Activated CD4-positive, alpha-beta T cell treated with anti-CD3 and anti-CD28 coated beads, Interleukin-2, amount 50 U/mL, for 24 hours (primary cell): ENCODE measurements at regions not wholly inside any gene's neighbourhood (a gene's known extent, or its start where the extent isn't known, plus 50 kb on each side); places are given as distances from the start of the nearest gene placed in this dataset.
"Not testable (repeated sequence)": the region's sequence is repeated elsewhere in the genome, so short reads cannot be mapped to it uniquely, and the experiment has no call there.

ENCODE experiments used
- DNase-seq, 2 donors: peaks; one replicate each; pipeline ENCODE4 v3.0.0-alpha.2; 2020; ENCODE audit warnings: low read depth in 1 of 2, low spot score in 1 of 2

DNA sequence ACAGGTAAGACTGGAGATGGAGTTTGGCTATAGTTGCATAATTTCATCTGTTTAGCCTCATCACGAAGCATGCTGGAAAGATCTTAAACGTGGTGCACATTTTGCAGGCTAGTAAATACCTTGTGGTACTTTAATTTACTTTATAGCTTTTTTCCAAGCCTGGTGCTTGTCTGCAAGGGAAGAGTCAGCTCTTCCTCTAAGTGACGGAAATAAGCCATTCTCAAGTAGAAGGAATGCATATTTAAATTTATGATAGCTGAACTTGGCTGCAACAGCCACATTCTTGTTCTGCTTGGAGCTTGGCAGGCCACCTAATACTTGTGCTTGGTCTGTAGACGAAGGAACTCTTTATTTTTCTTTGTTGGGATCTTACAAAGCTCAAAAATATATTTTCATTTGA is 188.0 kb upstream of the PIK3R1 start:
- no peak for DNase-seq

DNA sequence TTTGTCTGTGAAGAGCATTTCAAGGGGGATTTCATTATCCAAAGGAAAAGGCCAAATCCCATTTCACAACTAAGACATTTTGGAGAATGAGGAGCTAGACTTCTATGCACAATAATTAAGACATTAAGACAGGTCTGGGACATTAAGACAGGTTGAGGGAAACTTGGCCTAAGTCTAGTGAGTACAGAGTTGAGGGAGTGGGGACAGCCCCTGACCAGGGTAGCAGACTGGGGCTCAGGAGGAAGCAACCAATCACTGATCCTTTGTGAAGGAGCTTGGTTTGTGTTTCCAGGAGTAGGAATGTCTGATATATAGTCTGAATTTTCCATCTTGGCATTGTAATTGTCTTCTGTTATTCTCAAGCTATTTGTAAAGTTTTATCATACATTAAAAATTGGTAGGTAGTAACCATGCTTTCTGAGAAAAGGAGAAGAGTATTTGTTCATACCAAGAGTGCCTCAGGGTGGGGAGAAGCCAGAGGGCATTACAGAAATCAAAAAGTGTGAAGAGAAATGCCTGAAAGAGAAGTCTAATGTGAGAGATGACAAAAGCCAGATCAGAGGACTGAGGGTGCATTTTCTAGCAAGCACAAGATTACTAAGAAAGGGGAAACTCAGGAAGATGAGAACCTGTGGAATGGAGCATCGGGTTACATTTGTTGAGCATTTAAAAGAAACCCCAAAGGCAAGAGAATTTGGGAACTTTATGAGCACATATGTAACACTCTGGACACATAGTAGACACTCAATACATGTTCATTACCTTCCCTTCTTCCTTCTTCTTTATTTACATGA is 189.3 kb upstream of the PIK3R1 start:
- DNase-seq = no peak

DNA sequence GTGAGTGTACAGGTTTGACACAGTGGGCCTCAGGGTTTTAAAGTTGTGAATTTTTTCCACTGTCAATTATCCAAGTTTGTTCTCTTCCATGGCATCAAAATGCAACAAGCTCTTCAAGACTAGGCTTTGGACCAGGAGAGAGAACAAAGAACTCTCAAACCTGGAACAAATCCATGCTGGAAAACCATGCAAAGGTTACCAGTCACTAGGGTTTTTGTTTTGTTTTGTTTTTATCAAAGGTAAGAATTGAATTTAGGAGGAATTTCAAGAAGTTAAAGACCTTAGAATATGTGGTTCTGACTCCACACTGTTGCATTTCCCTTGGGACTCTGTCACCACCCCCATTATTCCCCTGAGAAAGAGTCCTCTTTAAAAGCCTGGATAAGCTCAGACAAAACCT is 191.1 kb upstream of the PIK3R1 start:
- no peak for DNase-seq

DNA sequence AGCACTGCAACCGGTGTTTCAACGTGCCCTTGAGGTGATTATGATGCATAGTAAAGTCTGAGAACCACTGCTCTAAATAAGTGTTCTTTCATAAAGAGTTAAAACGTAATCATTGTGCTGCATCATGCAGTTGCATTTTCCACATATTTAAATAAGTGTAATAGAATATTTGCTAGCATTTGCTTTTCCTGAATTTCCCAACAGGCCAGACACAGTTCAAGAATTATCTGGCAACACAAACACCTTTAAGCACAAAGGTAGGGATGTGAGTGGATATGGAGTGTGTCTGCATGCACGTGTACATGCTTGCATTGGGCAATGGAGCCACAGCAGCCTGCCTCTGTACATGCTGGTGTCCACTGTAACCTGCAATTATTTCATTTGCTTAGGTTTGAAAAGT is 193.6 kb upstream of the PIK3R1 start:
- DNase-seq = no peak

DNA sequence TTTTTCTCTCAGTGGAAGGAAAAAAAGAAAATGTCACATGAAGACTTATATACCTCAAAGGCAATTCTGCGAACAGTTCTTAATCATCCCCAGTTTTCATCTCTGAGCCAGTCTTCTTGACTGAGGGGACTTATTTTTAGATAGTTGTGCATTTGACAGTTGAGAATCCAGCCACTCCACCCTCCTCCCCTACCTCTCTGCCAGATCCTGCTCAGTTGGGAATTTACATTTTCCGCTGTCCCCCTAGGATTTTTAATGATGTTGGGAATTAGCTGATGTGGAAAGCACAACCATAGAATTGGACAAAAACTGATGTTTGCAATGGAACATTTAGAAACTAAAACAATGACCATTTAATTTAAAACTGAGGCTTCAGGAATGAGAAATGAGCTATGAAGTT is 194.3 kb upstream of the PIK3R1 start:
- no peak for DNase-seq

DNA sequence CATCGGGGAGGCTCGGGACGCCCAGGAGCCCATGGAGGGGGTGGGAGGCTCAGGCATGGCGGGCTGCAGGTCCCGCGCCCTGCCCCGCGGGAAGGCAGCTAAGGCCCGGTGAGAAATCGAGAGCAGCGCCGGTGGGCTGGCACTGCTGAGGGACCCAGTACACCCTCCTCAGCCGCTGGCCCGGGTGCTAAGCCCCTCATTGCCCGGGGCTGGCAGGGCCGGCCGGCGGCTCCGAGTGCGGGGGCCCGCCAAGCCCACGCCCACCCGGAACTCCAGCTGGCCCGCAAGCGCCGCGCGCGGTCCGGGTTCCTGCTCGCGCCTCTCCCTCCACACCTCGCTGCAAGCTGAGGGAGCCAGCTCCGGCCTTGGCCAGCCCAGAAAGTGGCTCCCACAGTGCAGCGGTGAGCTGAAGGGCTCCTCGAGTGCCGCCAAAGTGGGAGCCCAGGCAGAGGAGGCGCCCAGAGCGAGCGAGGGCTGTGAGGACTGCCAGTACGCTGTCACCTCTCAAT is 195.0 kb upstream of the PIK3R1 start:
- not testable (repeated sequence) for DNase-seq

DNA sequence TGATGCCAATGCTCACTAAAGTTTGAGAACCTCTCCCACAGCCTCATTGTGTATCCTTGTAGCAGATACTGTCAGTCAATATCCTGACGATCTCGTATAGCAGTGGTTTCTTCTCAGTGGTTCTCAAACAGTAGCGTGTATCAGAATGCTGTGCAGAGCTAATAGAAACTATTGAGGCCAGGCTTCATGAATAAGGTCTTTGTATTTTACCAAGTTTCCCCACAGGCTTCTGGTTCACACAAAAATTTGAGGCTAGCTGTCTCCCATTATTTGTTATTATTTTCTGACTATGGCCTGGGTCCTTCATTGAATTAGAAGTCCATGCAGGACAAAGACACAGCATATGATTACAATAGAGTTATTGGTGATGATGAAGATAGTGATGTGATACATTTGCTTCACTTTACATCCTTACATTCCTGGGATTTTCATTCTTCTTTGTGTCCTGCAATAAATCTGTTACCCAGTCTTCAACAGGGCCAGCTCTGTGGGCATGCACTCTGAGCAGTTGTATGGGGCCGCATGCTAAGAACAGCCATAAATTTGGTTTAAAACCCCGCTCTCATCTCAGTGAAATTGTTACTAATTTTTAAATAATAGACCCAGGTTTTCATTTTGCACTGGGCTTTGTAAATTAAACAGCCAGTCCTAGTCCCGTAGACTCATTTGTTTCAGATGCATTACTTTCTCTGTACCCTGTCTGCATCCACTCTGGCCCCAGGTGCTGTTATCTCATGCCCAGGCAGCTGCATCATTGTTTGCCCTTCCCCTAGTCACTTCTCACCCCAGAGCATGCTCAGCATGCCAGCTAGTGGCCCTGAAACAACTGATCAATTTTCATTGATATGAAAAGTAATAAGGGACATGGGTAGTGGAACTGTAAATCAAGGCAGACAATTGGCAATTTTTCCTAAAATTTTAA is 199.9 kb upstream of the PIK3R1 start:
- DNase-seq = no peak

DNA sequence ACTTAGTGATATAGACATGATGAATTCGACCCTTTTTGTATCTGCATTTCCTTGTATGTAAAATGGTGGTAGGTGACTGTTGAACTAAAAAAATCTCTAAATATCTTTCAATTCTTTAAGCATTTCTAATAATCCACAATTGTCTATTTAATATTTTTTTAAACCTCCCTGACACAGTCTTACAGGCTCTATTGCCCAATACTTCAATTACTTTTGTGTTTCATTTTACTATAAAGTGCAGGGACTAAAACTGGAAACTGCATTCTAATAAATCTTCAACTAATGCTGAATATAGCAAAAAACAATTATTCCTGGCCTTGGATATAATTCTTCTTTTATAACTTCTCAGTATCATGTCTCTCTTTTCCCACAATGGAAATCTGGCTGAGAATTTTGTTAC is 202.7 kb upstream of the PIK3R1 start:
- DNase-seq = no peak

DNA sequence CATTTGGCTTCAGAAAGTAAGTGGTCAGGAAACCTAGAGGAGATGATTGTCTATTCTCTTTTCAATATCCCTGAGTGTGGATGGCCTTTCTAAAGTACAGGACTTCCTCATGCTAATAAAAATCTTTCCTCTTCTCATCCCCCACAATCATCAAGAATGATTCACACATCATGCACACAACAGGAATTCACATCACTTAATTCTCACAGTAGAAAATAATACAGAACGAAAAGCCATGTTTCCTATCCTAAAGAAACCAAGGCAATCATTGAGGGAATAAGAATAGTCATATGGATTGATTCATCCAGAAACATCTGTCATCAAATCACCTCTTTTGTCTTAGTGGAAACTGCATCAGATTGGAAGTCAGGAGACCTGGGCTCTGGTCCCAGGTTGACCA is 203.1 kb upstream of the PIK3R1 start:
- DNase-seq = no peak

DNA sequence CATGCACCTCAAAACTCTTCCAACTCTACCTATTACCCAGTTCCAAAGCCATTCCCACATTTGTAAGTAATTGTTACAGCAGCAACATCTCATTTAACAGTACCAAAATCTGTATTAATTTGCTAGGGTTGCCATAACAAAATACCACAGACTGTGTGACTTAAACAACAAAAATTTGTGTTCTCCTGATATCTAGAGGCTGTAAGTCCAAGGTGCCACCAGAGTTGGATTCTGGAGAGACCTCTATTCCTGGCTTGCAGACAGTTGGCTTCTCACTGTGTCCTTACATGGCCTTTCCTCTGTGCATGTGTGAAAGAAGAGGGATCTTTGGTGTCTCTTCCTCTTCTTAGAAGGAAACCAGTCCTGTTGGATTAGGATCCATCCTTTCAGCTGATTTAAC is 203.8 kb upstream of the PIK3R1 start:
- DNase-seq = no peak

DNA sequence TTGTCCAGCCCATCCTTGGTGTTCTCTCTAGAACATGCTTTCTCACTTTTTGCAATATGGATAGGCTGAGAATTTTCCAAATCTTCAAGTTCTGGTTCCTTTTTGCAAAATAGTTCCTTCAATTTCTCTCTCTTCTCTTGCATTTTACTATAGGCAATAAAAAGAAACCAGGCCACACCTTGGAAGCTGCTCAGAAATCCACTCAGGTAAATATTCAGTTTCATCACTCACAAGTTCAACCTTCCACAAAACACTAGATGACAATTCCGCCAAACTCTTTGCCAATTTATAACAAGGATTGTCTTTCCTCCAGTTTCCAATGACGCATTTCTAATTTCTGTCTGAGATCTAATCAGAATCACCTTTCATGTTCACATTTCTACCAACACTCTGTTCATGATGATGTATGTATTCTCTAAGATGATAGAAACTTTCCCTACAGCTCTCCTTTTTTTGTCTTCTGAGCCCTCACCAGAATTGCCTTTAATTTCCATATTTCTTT is 204.2 kb upstream of the PIK3R1 start:
- DNase-seq = no peak

DNA sequence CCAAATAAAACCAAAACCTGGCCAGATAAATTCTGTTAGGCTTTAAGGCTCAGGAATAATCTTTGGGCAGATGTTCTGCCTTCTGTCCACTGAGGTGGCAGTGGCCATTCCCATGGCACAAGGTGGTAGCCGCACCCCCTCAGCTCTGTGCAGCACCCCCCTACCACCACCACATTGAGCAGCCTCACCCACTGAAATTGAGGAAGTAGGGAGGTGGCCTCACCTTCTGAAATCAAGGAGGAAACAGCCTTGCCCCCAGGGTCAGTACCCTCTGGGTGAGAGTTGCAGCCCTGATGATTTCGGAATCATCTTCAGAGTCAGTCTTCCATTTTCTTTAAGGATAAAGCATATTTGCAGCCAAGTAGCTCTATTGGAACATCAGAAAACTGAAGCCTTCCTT is 204.8 kb upstream of the PIK3R1 start:
- DNase-seq = no peak

DNA sequence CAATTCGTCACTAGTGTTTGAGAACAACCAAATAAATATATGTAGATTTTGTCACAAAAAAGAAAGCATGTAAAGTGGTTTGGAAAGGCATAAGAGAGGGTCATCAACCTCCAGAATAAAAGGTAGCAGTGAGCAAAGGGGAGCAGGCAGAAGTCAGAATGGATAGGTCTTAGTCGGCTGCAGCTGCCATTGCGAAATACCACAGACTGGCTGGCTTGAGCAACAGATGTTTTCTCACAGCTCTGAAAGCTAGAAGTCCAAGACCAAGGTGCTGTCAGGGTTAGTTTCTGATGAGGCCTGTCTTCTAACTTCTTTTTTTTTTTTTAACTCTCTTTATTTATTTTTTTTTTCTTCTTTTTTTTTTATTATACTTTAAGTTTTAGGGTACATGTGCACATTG is 208.1 kb upstream of the PIK3R1 start:
- no peak for DNase-seq

DNA sequence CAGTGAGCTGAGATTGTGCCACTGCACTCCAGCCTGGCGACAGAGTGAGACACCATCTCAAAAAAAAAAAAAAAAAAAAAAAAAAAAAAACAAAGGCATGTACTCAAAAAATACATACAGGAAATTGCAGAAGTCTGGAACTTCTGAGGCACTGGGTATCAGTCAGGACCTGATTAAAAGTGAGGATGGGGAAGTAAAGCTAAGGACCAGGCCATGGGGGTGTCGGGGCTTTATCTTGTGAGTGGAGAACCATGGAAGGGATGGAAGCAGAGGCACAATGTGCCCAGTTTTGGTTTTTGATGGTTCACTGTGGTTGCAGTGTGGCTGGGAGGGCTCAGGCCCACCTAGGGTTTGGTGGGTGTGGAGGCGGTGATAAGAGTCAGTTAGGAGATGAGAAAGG is 212.7 kb upstream of the PIK3R1 start:
- no peak for DNase-seq

DNA sequence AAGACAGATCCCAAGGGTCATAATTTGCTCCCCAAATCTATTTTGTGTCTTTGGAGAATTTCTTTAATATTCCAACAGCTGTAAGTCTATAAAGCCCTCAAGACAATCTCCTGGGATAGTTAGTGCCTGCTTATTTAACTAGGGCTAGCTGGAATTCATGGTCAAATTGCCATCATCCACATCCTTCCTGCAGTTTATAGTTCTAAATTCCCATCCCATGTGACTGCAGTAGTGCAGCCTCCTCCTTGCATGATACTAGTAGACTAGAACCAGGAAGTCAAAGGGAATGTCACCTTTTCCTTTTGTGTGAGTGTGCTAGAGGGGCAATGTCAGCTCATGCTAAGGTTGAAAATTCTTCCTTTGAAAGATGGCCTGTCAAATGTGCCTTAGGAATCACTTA is 214.8 kb upstream of the PIK3R1 start:
- no peak for DNase-seq

DNA sequence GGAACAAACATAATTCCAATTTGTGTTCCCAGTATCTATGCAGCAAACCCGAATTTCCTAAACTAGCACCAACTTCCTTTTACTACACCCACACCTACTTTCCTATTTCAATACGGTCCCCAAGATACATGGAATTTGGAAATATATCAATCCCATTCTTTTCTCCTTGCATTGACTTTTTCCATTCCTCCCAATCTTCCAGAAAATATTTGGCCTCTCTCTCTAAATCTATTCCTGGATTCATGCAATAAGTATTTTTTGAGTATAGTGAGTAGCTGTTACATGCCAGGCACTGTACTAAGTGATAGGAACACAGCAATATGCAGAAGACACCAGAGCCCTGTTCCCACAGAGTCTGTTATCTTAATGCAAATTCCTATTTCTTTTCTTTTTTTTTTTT is 216.2 kb upstream of the PIK3R1 start:
- DNase-seq = no peak

DNA sequence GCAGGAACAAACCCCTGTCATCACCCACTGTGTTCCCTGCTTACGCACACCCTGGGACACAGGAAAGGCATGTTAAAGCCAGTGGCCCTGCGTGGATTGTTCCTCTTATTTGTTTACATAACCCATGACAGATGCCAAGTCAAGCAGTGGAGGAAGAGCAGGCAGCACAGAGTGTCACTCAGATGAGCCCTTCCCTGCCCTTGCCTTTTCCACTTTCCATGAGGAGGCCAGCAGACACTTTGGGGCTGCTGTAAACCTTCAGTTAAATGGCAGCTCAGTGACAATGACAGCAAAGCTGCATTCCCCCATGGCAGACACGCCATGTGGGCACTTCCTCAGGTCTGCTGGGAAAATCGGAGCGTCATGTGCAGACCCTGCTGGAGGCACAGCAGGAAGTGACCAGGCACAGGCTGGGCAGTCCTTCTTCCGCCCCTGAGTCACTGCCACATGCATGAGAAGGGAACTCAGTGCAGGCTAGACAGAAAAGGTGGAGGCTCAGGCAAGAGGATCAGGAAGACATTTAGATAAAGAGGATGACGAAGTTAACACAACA is 216.8 kb upstream of the PIK3R1 start:
- no peak for DNase-seq

DNA sequence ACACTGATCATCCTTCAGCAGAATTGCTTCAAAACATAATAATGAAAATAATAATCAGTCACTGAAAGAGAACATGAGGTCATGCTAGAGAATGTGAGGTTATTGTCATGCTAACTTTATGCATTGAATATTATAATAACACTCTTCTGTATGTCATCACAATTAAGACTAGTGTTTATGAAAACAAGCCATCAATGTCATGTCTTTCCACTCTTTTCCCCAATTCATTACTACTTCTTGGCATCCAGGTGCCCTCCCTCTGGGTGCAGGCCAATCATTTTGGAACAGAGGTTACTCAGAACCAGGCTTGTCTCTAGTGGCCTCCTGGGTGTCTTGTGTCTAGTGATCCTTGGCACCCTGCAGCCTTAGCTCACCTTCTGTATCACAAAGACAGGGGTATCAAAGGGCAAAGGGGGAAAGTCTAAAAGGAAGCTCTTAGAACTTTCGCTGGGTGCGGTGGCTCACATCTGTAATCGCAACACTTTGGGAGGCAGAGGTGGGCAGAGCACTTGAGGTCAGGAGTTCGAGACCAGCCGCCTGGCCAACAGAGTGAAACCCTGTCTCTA is 217.6 kb upstream of the PIK3R1 start:
- DNase-seq = no peak

DNA sequence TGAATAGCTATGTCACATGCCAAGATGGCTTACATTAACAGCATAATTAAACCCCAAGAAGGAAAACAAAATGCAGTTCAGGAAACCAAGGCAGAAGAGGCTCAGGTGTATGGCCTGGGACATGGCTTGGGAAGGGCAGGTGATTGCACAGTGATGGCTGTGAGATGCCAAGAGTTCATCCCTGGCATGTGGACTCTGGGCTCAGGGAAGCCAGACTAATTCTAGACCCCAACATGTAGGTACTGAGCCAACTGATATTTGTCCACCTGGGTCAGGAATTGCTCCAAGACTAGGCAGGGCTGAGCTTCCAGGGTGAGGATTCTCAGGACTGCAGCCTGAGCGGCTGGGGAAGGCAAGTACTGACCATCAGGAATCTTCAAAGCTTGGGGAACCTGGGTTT is 218.4 kb upstream of the PIK3R1 start:
- DNase-seq = no peak

DNA sequence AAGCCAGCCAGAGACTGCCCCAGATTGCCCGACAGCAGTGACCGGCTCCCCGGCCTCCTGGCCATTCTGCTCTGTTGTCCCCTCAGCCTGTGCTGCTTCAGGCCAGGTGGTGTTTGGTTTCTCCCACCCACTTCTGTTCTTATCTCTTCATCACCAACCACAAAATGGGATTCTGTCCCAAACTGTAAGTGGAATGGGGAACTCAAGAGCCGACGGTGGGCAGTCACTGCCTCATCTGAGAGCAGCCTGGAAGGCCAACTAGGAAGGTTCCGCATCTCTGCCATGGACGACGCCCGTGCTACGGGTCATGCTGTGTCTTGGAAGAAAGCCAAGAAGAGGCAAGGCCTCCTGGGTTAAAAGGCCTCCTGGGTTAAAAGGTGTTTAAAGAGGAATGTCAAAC is 219.0 kb upstream of the PIK3R1 start:
- no peak for DNase-seq

DNA sequence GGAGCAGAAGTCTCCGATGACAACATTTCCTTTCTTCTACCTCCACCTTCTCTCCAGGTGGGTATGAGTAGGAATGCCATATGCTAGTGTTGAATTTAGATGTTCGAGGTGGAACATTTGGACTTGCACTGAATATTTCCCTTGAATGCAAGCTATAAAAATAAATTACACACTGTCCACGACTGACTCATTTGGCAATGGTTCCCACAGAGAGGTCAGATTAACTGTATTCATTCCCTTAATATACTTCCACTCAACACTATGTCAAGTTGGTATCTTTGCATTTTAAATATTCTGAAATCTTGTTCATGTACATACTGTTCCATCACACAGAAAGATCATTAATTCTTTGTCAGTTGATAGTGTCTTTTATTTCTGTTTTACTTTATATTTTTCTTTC is 222.6 kb upstream of the PIK3R1 start:
- DNase-seq = no peak
